Activated CD4-positive, alpha-beta T cell treated with anti-CD3 and anti-CD28 coated beads for 4 hours (primary cell): ENCODE measurements at regions not wholly inside any gene's neighbourhood (a gene's known extent, or its start where the extent isn't known, plus 50 kb on each side); places are given as distances from the start of the nearest gene placed in this dataset.

Experiments used
- DNase-seq, 2 donors: peaks; one replicate each; pipeline ENCODE4 v3.0.0-alpha.2; 2020

GRCh38 chr6:43840490-43841218 lies 70.6 kb downstream of the VEGFA start:
- DNase-seq = no peak

DNA sequence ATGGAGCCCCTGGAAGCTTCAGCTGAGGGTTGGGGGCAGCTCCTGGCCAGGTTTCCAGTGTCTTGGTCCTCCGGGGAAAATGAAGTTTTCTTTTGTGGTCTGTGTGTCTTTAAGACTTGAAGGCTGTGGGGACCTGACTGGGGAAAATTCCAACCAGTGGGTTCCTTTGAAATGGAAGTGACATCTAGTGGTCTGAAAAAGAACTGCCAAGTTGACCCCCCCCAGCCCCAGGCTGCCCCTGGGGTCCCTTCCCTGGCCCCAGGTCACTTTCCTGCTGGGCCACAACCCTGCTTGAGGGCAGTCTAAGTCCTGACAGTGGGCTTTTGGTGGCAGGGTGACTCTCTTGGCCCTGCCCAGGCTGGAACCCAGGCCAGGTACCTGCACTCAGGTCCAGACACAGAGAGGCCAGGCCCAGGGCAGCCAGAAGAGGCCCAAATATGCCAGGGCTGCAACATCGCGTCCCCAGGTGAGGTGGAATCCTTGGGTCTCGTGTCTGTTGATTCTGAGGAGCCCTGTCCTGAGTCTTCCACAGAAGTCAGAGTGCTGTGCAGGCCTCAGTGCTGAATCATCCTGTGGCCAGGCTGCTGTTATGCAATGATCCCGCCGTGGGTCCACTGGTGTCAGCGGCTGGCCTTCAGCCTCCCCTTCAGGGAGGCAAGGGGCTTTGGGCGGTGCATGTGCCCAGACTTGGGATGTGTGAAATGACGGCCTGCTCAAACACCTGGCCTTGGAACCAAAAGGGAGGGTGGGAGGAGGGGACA lies 68.4 kb downstream of the VEGFA start:
- no peak for DNase-seq

GRCh38 chr6:43837507-43837906 lies 67.5 kb downstream of the VEGFA start:
- DNase-seq = no peak

DNA sequence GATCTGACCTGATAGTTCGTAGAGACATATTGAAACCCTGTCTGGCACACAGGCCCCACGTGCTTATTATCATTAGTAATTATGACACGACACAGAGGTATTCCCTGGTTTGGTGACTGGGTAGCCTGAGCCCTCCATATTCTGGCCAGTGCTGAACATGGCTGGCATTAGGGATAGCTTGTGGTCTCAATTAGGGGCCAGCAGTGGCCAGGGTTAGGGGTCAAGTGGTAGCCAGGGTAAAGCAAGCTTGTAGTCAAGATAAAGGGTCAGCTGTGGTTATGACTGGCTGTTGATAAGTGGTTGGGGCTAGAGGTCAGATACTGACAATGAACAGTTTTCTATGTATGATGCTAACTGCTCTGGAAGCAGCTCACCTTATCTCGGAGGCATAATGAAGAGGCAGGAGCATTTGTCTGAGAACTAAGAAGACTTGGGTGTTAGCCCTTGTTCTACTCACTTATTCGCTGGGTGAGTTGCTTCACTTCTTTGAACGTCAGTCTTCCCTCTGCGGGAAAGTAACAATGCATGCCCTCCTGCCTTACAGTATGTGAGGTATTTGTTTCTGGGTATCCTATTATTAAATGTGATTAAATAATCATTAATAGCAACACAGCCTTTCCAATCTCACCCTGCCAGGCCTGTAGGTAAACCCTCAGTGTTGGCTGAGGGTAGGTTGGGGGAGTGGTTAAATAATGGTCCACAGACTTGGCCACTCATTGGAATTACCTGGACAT lies 66.7 kb downstream of the VEGFA start:
- DNase-seq = no peak
